SH-SY5Y (cell line): ENCODE measurements at regions not wholly inside any gene's neighbourhood (a gene's known extent, or its start where the extent isn't known, plus 50 kb on each side); places are given as distances from the start of the nearest gene placed in this dataset.

Experiments
- GATA2 ChIP-seq: IDR thresholded peaks from 2 replicates; pipeline ENCODE4 v1.6.1; 2011; ENCODE audit warnings: mild to moderate bottlenecking, low read depth, low read length
- GATA3 ChIP-seq: IDR thresholded peaks from 2 replicates; pipeline ENCODE4 v1.6.1; 2011; ENCODE audit warnings: low read depth, mild to moderate bottlenecking, low read length, moderate library complexity

- TF ChIP-seq GATA3 (no peak), GATA2 (no peak)
Observed at GRCh38 chr3:148477375-148477774, 220.3 kb upstream of the AGTR1 start.
